ENCODE measurements at regions not wholly inside any gene's neighbourhood (a gene's known extent, or its start where the extent isn't known, plus 50 kb on each side); places are given as distances from the start of the nearest gene placed in this dataset.

- no peak for TF ChIP-seq ZNF274 (IDR thresholded peaks at IDR 0.05; ENCODE audit: low read depth, low read length)
- no peak for TF ChIP-seq YY1 (IDR thresholded peaks at IDR 0.05; ENCODE audit: insufficient read depth, insufficient read length)
These were observed 72.0 kb upstream of the HECW1 start for GRCh38 chr7:43040461-43040860.
